ENCODE measurements at regions not wholly inside any gene's neighbourhood (a gene's known extent, or its start where the extent isn't known, plus 50 kb on each side); places are given as distances from the start of the nearest gene placed in this dataset.

DNA sequence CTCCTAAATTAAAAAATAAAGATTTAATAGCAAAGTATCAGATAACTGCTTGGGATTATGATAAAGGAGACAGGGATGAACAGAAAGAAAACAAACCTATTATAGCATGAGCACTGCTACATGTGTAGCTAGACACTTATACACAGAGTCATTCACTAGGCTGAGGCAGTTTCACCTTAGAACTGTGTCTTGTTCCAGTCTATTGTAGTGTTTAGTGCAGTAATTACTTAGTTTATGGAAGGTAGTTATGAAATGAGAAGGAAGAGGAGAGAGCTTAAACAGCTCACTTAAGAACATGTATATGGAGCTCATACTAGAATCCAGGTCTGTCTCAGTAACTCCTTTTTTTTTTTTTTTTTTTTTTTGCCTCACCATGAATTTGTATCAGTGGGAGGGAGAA, 441.4 kb downstream of the PDCD6IP start:
- TF ChIP-seq, protein P1, sequence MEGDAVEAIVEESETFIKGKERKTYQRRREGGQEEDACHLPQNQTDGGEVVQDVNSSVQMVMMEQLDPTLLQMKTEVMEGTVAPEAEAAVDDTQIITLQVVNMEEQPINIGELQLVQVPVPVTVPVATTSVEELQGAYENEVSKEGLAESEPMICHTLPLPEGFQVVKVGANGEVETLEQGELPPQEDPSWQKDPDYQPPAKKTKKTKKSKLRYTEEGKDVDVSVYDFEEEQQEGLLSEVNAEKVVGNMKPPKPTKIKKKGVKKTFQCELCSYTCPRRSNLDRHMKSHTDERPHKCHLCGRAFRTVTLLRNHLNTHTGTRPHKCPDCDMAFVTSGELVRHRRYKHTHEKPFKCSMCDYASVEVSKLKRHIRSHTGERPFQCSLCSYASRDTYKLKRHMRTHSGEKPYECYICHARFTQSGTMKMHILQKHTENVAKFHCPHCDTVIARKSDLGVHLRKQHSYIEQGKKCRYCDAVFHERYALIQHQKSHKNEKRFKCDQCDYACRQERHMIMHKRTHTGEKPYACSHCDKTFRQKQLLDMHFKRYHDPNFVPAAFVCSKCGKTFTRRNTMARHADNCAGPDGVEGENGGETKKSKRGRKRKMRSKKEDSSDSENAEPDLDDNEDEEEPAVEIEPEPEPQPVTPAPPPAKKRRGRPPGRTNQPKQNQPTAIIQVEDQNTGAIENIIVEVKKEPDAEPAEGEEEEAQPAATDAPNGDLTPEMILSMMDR (IDR thresholded peaks at IDR 0.05): no peak
- TF ChIP-seq POLR2A (IDR thresholded peaks at IDR 0.05): no peak

Data from esophagus squamous epithelium (tissue), 4 donors.